ENCODE measurements at regions not wholly inside any gene's neighbourhood (a gene's known extent, or its start where the extent isn't known, plus 50 kb on each side); places are given as distances from the start of the nearest gene placed in this dataset.
"Not testable (repeated sequence)": the region's sequence is repeated elsewhere in the genome, so short reads cannot be mapped to it uniquely, and the experiment has no call there.

DNA sequence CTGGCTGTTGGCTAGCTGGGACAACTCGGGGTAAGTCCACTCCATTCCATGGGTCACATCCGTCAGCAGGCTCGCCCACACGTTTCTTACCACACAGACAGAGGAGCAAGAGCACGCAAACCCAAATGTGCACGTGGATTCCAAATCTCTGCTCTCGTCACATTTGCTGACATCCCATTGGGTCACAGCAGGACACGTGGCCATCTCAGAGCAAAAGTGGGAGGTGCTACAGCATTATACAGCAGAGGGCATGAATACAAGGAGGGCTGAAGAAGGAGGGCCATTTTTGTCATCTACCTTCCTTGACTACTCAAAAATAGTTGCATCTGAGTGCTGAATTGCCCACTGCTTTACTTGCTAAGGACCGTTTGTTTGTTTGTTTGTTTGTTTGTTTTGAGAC, 84.7 kb downstream of the RBBP6 start:
- no peak for DNase-seq (ENCODE audit: low read depth)

GRCh38 chr16:24626256-24626655, 86.9 kb downstream of the RBBP6 start:
- DNase-seq (ENCODE audit: low read depth), result peak; percentile 68

- no peak for DNase-seq (ENCODE audit: low read depth)
Measured at GRCh38 chr16:24634919-24635318, 94.5 kb upstream of the TNRC6A start.

DNA sequence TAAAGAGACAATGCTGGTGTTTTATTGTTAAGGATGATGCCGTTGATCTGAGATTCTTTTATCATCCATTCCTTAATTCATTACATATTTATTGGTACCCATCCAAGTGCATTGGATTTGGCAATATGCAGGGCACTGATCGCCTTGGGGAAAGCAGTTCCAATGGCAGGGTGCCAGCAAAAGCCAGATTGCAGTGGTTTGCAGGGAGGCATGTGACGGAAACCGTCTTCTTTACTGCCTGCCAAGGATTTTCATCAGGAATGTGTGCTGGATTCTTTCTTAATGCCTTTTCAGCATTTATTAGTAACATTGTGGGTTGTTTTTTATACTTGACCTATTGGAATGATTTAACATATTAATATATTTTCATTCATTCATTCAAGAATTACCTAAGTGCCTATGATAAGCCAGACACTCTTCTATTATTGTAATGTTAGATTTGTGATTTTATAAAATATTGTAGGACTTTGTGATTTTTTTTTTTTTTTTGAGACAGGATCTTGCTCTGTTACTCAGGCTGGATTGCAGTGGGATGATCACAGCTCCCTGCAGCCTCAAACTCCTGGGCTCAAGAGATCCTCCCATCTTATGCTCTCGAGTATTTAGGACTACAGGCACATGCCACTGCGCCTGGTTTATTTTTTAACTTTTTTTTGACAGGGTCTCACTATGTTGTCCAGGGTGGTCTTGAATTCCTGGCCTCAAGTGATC, 93.4 kb upstream of the TNRC6A start:
- peak; percentile 99 for DNase-seq (ENCODE audit: low read depth)

DNA sequence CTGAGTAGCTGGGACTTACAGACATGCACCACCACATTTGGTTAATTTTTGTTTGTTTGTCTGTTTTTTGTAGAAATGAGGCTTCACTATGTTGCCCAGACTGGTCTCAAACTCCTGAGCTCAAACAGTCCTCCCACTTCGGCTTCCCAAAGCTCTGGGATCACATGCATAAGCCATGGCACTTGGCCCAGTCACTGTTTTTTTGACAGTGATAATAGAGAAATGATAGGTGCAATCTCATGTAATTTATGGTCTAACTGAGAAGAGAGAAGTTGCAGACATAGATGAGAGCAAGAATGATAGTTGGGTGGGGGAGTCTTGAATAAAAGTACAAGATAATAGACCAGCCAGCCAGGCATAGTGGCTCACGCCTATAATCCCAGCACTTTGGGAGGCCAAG, 89.7 kb upstream of the TNRC6A start:
- DNase-seq (ENCODE audit: low read depth), result no peak

GRCh38 chr16:24643489-24643888, 86.0 kb upstream of the TNRC6A start:
- no peak for DNase-seq (ENCODE audit: low read depth)

DNA sequence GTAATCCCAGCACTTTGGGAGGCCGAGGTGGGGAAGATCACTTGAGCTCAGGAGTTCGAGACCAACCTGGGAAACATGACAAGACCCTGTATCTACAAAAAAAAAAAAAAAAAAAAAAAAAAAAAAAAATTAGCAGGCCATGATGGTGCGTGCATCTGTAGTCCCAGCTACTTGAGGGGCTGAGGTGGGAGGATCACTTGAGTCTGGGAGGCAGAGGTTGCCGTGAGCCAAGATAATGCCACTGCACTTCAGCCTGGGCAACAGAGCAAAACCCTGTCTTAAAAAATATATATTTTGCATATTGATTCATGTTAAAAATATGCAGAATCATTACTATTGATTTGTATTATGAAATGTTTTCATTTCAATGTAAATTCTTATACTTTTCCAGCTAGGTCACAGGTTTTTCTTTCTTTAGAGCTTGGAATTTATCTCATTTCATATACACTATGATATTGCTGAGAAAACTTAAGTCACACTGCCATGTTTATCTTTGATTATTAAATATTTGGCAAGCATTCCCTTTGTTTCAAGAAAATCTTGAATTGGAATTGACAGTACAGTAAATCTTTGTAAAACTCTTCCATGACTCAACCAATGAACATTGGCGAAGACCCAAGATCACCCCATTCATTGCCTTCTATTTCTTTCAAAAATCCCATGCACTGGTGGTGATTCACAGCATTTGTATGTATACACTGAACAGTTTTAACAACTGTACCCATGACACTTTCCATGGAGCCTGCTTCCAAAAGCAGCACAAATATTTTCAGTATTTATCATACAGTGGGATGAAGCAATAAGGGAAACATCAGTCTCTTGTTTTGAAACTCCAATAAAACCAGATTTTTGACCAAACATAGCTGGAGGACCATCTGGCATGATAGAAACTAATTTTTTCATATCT, 83.5 kb upstream of the TNRC6A start:
- peak; percentile 99 for DNase-seq (ENCODE audit: low read depth)

DNA sequence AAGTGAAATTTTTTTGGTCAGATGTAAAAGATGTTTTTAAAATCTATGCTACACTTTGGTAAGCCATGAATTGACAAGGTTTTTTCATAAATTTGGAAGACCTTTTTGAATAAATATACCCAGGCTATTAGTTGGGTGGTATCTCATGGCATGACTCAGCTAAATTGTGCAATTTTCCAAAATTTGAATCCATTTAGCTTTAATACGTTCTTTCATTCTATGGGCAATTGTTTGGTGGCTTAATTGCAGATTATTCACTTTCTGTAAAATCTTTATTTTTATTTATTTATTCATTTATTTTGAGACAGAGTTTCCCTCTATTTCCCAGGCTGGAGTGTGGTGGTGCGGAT, 82.8 kb upstream of the TNRC6A start:
- DNase-seq (ENCODE audit: low read depth), result no peak

DNA sequence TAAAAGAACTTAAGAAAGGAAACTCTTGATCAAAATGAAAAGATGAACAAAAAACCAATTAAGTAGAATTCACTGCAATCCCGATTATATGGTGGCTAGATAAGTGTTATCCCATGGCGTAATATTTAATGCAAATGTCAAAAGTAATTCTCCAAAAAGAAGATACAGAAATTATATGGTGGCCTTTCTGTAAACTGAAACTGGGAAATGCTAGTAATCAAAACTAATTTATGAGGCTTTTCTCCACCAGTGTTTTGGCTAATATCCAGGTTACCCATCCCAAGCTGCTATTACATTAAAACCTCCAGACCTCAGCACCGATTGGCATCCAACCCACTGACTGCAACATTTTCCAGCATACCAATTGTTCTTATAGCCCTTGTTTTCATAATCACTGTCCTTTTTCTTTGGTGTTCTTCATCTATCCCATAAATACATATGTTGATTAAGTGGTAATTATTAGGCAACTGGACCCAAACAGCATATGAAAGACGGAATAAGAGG, 77.2 kb upstream of the TNRC6A start:
- DNase-seq (ENCODE audit: low read depth), result no peak

GRCh38 chr16:24652803-24653202, 76.6 kb upstream of the TNRC6A start:
- DNase-seq (ENCODE audit: low read depth), result no peak

DNA sequence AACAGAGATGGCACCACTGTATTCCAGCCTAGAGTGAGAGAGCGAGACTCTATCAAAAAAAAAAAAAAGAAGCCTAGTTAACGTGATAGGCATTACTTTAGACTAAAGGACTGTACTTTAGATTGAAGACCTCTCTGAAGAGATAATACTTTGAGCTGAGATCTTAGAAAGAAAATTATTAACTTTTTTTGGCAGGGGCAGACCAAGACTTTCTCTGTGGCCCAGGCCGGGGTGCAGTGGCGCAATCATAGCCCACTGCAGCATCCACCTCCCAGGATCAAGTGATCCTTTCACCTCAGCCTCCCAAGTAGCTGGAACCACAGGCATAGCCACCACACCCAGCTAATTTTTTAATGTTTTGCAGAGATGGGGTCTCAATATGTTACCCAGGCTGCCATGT, 75.7 kb upstream of the TNRC6A start:
- no peak for DNase-seq (ENCODE audit: low read depth)

DNA sequence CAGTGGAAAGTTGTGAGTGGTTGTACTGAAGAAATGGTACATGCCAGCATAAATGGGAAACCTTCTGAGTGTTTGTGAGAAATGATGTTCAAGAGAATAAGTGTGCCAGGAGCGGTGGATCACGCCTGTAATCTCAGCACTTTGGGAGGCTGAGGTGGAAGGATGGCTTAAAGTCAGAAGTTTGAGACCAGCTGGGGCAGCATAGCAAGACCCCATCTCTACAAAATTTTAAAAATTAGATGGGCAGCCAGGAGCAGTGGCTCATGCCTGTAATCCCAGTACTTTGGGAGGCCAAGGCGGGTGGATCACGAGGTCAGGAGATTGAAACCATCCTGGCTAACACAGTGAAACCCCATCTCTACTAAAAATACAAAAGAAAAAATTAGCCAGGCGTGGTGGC, 63.5 kb upstream of the TNRC6A start:
- DNase-seq (ENCODE audit: low read depth), result not testable (repeated sequence)

- DNase-seq (ENCODE audit: low read depth), result no peak
Measured at GRCh38 chr16:24667244-24667764, 62.1 kb upstream of the TNRC6A start.

- DNase-seq (ENCODE audit: low read depth), result peak; percentile 80
Measured at GRCh38 chr16:24668481-24669061, 60.9 kb upstream of the TNRC6A start.

DNA sequence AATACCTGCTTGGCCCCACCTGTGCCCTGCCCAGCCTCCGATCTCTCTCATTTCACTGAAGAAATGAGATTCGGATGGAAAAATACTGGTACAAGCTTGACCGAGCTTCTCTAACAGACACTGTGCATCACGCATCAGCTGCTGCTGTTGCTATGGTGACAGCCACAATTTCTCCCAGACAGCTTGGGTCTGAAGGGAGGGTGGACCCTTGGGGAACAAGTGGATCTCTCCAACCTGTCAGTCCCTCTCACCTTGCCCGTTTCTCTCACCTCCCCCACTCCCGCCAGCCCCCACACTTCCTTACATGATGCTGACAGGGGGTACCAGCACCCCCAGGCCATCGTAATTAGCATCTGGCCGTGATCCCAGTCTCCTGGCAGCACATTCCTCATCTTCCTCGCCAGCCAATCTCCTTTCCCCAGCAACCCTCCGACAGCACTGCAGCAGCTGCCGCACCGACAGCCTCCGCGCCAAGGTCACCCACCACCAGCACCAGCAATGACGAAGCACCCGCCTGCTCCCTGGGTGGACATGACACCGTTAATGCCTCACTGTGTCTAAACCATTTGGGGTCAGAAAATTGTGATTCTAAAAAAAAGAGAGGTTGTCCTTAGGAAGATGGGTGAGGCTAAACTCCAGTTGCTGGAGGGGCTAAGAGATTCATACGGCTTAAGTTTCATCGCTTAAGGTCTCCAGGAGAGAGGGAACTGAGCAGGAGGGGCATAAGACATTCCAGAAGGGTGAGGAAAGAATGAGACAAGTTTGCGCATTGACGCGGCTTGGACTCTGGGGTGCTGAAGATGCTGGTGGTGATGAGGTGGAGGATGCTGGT, 58.6 kb upstream of the TNRC6A start:
- peak; percentile 87 for DNase-seq (ENCODE audit: low read depth)

- DNase-seq (ENCODE audit: low read depth), result no peak
Measured at GRCh38 chr16:24671455-24671954, 57.9 kb upstream of the TNRC6A start.

GRCh38 chr16:24673155-24673554, 56.3 kb upstream of the TNRC6A start:
- DNase-seq (ENCODE audit: low read depth), result no peak

- no peak for DNase-seq (ENCODE audit: low read depth)
Measured at GRCh38 chr16:24674877-24675276, 54.6 kb upstream of the TNRC6A start.

DNA sequence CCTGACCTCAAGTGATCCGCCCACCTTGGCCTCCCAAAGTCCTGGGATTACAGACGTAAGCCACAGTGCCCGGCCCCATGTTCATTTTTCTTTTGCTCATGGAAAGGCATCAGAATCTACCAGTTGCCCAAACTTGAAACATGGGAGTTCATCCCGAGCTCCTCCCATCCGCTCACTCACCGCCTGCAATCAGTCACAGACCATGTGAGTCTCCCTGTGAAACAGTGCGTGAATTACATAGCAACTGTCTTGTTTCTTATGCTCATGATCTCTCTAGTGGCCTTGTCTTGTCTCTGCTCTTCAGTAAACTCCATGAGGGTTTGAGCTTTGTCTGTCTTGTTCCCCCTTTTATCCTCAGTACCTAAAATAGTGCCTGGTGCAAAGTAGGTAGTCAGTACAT, 52.1 kb upstream of the TNRC6A start:
- DNase-seq (ENCODE audit: low read depth), result no peak

Measured in fibroblast of gingiva (primary cell).